Endothelial cell of umbilical vein (primary cell): ENCODE measurements at regions not wholly inside any gene's neighbourhood (a gene's known extent, or its start where the extent isn't known, plus 50 kb on each side); places are given as distances from the start of the nearest gene placed in this dataset.

Experiments used
- BruUV-seq: library from RNA; stranded (reverse); fragments of 400-500 nt; replicated peaks from 2 replicates; lab custom pipeline; 2021; lab: Mats Ljungman, UMichigan
- CTCF ChIA-PET: fragments of 300-600, 350-600 bp; sonication (Branson Sonifier 250); formaldehyde crosslinking; loops from one replicate; lab custom pipeline; 2021; ENCODE audit warnings: antibody characterized with exemption, inconsistent platforms; lab: Charles Lee
- POLR2A ChIA-PET: fragments of 300-600, 350-600 bp; sonication (Branson Sonifier 250); formaldehyde crosslinking; loops from one replicate; lab custom pipeline; 2021; ENCODE audit warnings: antibody characterized with exemption, inconsistent platforms; lab: Charles Lee
- DNase-seq: peaks from one replicate; pipeline ENCODE4 v3.0.0-alpha.2; 2011; ENCODE audit warnings: low read depth, low spot score
- FAIRE-seq: peaks from 2 replicates; lab custom pipeline; 2011; peaks lifted over from hg19 to GRCh38; lab: Jason Lieb, UNC
- H2AFZ ChIP-seq: 2 replicates; pipeline ENCODE4 v1.6.0; 2012; ENCODE audit warnings: low read depth, low read length, control low read depth, inconsistent platforms
- H3K27ac ChIP-seq: 2 replicates; pipeline ENCODE4 v1.5.1; 2011; ENCODE audit warnings: low read depth, mild to moderate bottlenecking, control low read depth, low read length, moderate library complexity; ENCODE audit not compliant: insufficient read depth
- H3K27me3 ChIP-seq, 2 experiments: 2 replicates each; pipeline versions ENCODE4 v1.6.0 to v1.6.1; 2011; ENCODE audit warnings: low read length in 2 of 2, mixed read lengths in 1 of 2; ENCODE audit not compliant: control insufficient read depth in 2 of 2, insufficient read depth in 2 of 2
- H3K36me3 ChIP-seq, 2 experiments: 2 replicates in 1 of 2; 3 replicates in 1 of 2; pipeline ENCODE4 v1.5.1; 2011; ENCODE audit warnings: low read length in 2 of 2, mild to moderate bottlenecking in 1 of 2, moderate library complexity in 1 of 2; ENCODE audit not compliant: control insufficient read depth in 2 of 2, insufficient read depth in 2 of 2; ENCODE audit errors: extremely low read depth in 1 of 2
- H3K4me1 ChIP-seq: 3 replicates; pipeline ENCODE4 v1.5.1; 2011; ENCODE audit warnings: mild to moderate bottlenecking, low read length; ENCODE audit not compliant: control insufficient read depth, insufficient read depth; ENCODE audit errors: extremely low read depth
- H3K4me2 ChIP-seq: 2 replicates; pipeline ENCODE4 v1.6.1; 2011; ENCODE audit warnings: low read length, control low read depth, mixed read lengths; ENCODE audit not compliant: insufficient read depth
- H3K4me3 ChIP-seq, 3 experiments: fragments of 200-600 bp in 1 of 3; sonication (generic), shearing (Covaris generic) in 1 of 3; replicated peaks in 1 of 3; 2 replicates each; pipeline ENCODE4 v1.5.1; 2011 to 2016; ENCODE audit warnings: control low read depth in 3 of 3, low read length in 3 of 3, mild to moderate bottlenecking in 2 of 3, inconsistent platforms in 1 of 3, low read depth in 1 of 3, moderate library complexity in 1 of 3; ENCODE audit not compliant: insufficient read depth in 1 of 3
- H3K79me2 ChIP-seq: 2 replicates; pipeline ENCODE4 v1.6.0; 2012; ENCODE audit warnings: low read length, inconsistent platforms; ENCODE audit not compliant: control insufficient read depth, insufficient read depth
- H3K9ac ChIP-seq: replicated peaks from 2 replicates; pipeline ENCODE3; 2011; ENCODE audit warnings: low read length, control low read depth; ENCODE audit not compliant: insufficient read depth; ENCODE audit errors: extremely low read depth
- H3K9me1 ChIP-seq: replicated peaks from 3 replicates; pipeline ENCODE4 v1.6.0; 2011; ENCODE audit warnings: mild to moderate bottlenecking, low read length; ENCODE audit not compliant: control insufficient read depth, insufficient read depth; ENCODE audit errors: extremely low read depth
- H3K9me3 ChIP-seq: replicated peaks from 2 replicates; pipeline ENCODE4 v1.5.1; 2012; ENCODE audit warnings: low read length, inconsistent platforms; ENCODE audit not compliant: control insufficient read depth, insufficient read depth
- H4K20me1 ChIP-seq: replicated peaks from 2 replicates; pipeline ENCODE3; 2011; ENCODE audit warnings: mild to moderate bottlenecking, low read length; ENCODE audit not compliant: control insufficient read depth, insufficient read depth; ENCODE audit errors: extremely low read depth
- EZH2 ChIP-seq: IDR thresholded peaks from 2 replicates; pipeline ENCODE4 v1.6.1; 2012; ENCODE audit warnings: borderline replicate concordance, low read depth, mild to moderate bottlenecking, moderate library complexity, low read length, inconsistent platforms; ENCODE audit not compliant: severe bottlenecking
- FOS ChIP-seq: IDR thresholded peaks from 2 replicates; pipeline ENCODE4 v1.6.1; 2011; ENCODE audit warnings: mild to moderate bottlenecking, low read length, moderate library complexity, borderline replicate concordance; ENCODE audit not compliant: insufficient read depth
- GATA2 ChIP-seq: IDR thresholded peaks from 2 replicates; pipeline ENCODE4 v1.7.0; 2011; ENCODE audit warnings: low read depth, mild to moderate bottlenecking, moderate library complexity, mixed read lengths, low read length; ENCODE audit not compliant: insufficient read length, insufficient read depth
- JUN ChIP-seq: IDR thresholded peaks from 2 replicates; pipeline ENCODE4 v1.6.1; 2011; ENCODE audit warnings: borderline replicate concordance, low read depth; ENCODE audit not compliant: insufficient read length, insufficient read depth
- MYC ChIP-seq: IDR thresholded peaks from one replicate; pipeline ENCODE4 v1.6.1; 2011; ENCODE audit warnings: mild to moderate bottlenecking, low read depth, low read length
- POLR2A ChIP-seq: IDR thresholded peaks from 2 replicates; pipeline ENCODE4 v1.6.1; 2012; ENCODE audit warnings: low read depth, mild to moderate bottlenecking, control low read depth, low read length
- POLR2AphosphoS5 ChIP-seq: IDR thresholded peaks from 2 replicates; pipeline ENCODE4 v1.6.1; 2012; ENCODE audit warnings: low read depth, mild to moderate bottlenecking, control low read depth, low read length, moderate library complexity; ENCODE audit not compliant: insufficient read depth
- dilution Hi-C: fragments of 300-500 bp; cut with MboI; formaldehyde crosslinking; loops from one replicate; pipeline ENCODE4 v1.15.0; 2019; ENCODE audit warnings: low sequenced_read_pairs; ENCODE audit not compliant: extremely low pct_ligation_motif_present
- intact Hi-C: fragments of 100-400 bp; cut with micrococcal nuclease; formaldehyde crosslinking; loops from one replicate; pipeline ENCODE4 v1.10.0; 2022
- TF ChIP-seq, protein P1 (sequence below), 2 donors: IDR thresholded peaks; 1 replicate in 1 of 2; 2 replicates in 1 of 2; pipeline ENCODE4 v1.5.1; 2011; ENCODE audit warnings: low read length in 2 of 2, mild to moderate bottlenecking in 2 of 2, moderate library complexity in 2 of 2, control low read depth in 1 of 2, inconsistent platforms in 1 of 2, low read depth in 1 of 2; ENCODE audit not compliant: insufficient read depth in 1 of 2; ENCODE audit errors: extremely low read depth in 1 of 2
- TF ChIP-seq, protein P2 (sequence below): IDR thresholded peaks from 2 replicates; pipeline ENCODE4 v1.6.1; 2011; ENCODE audit not compliant: insufficient read depth, insufficient read length

DNA sequence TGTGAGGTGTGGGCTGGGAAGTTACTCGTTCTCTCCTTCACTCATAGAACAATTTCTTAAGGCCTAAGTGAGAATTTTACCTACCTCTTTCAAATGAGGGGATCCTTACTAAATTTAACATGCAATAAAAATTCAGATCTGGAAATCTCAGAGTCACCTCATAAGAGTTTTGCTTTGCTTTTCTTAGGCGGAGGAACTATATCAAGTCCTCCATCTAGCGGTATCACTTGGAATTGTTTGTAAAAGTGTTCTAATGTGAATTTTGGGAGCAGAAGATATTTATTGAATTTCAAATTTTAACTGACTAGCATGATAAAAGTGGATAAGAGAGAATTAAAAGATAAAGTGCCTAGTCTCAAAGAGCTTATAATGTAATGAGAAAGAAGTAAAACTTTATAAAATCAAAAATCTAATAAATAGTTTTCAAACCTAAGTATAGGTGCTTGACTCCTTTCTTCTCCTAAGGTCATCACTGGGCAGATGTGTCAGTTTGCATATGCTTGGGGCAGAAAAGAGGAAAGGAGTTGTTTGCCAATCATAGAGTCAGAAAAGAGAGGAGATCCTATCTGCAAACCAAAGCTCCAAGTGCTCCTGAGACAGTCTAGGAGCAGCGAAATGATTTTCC, 145.7 kb upstream of the DAB2 start:
- peaks cover 4% of the 10 kb centered on the region for H3K4me1 ChIP-seq
- ChIA-PET POLR2A (no interaction called here), CTCF (interaction anchor here (1.5 to 9.3 kb wide), 6 partner anchors 23 to 353 kb away, joined by 3 to 153 read pairs (median 12); partner anchors contain the start of gene DAB2)
- no peaks in the 10 kb centered on the region for H3K27me3 ChIP-seq
- TF ChIP-seq, protein P1, sequence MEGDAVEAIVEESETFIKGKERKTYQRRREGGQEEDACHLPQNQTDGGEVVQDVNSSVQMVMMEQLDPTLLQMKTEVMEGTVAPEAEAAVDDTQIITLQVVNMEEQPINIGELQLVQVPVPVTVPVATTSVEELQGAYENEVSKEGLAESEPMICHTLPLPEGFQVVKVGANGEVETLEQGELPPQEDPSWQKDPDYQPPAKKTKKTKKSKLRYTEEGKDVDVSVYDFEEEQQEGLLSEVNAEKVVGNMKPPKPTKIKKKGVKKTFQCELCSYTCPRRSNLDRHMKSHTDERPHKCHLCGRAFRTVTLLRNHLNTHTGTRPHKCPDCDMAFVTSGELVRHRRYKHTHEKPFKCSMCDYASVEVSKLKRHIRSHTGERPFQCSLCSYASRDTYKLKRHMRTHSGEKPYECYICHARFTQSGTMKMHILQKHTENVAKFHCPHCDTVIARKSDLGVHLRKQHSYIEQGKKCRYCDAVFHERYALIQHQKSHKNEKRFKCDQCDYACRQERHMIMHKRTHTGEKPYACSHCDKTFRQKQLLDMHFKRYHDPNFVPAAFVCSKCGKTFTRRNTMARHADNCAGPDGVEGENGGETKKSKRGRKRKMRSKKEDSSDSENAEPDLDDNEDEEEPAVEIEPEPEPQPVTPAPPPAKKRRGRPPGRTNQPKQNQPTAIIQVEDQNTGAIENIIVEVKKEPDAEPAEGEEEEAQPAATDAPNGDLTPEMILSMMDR (IDR thresholded peaks at IDR 0.05; ENCODE audit: extremely low read depth in 1 of 2, insufficient read depth in 1 of 2, low read depth in 1 of 2, low read length in 2 of 2): peak; percentile 35 to 37
- no peak for TF ChIP-seq EZH2
- no peaks in the 10 kb centered on the region for H3K9me3 ChIP-seq
- DNase-seq: peak; percentile 61
- H3K9me1 ChIP-seq: no peaks in the 10 kb centered on the region
- FAIRE-seq: peak; percentile 24
- H2AFZ ChIP-seq: no peak overlapping the region
- no TSS peak for BruUV-seq
- no peak overlapping the region for H3K4me3 ChIP-seq
- H3K79me2 ChIP-seq: no peaks in the 10 kb centered on the region
- dilution Hi-C loops (no loop called here), intact Hi-C loops (loop anchor here (1.0 to 10.0 kb wide), 6 partner anchors 146 to 576 kb away; partner anchors contain the start of gene DAB2)
- H3K27ac ChIP-seq: no peak overlapping the region
- H3K36me3 ChIP-seq: no peaks in the 10 kb centered on the region
- no peak overlapping the region for H3K4me2 ChIP-seq
- no peaks in the 10 kb centered on the region for H4K20me1 ChIP-seq
- H3K9ac ChIP-seq: no peak overlapping the region

DNA sequence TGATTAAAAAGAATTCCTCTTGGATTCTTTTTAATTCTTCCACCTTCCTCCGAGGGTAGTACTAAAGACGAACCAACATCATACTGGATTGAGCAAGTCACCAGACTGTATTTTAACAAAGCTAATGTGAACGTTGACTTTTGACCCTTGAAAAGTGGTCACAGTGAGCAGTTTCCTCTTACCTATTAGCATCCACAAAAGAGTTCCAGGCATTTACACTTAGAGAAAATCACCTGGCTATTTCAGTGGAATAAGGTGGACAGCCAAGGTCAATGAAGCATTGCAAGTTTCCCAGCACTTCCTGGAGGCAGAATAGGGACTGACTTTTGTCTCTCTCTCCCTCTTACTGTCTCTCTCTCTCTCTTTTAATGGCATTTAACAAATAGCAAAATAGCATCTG, 145.1 kb upstream of the DAB2 start:
- DNase-seq (no peak), FAIRE-seq (no peak)
- ChIA-PET POLR2A (no interaction called here), CTCF (interaction anchor here (1.9 to 9.3 kb wide), 2 partner anchors 193 to 352 kb away, joined by 12 to 153 read pairs; no protein-coding TSS in a partner anchor)
- intact Hi-C loops (loop anchor here (1.0 to 10.0 kb wide), 6 partner anchors 146 to 575 kb away; partner anchors contain the start of gene DAB2), dilution Hi-C loops (no loop called here)
- Histone ChIP-seq H3K9me1 (no peaks in the 10 kb centered on the region), H3K4me2 (no peak overlapping the region), H3K9ac (no peak overlapping the region), H3K4me1 (peaks cover 4% of the 10 kb centered on the region), H3K36me3 (no peaks in the 10 kb centered on the region), H4K20me1 (no peaks in the 10 kb centered on the region), H2AFZ (no peak overlapping the region), H3K9me3 (no peaks in the 10 kb centered on the region), H3K27me3 (no peaks in the 10 kb centered on the region), H3K27ac (no peak overlapping the region), H3K4me3 (no peak overlapping the region), H3K79me2 (no peaks in the 10 kb centered on the region)
- TF ChIP-seq FOS (no peak), MYC (no peak), POLR2AphosphoS5 (no peak), GATA2 (no peak), JUN (no peak), EZH2 (no peak), POLR2A (no peak)
- TF ChIP-seq, protein P1 (IDR thresholded peaks at IDR 0.05; ENCODE audit: extremely low read depth in 1 of 2, insufficient read depth in 1 of 2, low read depth in 1 of 2, low read length in 2 of 2): no peak
- TF ChIP-seq, protein P2, sequence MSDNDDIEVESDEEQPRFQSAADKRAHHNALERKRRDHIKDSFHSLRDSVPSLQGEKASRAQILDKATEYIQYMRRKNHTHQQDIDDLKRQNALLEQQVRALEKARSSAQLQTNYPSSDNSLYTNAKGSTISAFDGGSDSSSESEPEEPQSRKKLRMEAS: no peak
- no TSS peak for BruUV-seq
